HG03159 (cell line): ENCODE measurements at regions not wholly inside any gene's neighbourhood (a gene's known extent, or its start where the extent isn't known, plus 50 kb on each side); places are given as distances from the start of the nearest gene placed in this dataset.

ENCODE experiments used
- ATAC-seq: cut with Tn5 transposase; IDR thresholded peaks from one replicate; pipeline ENCODE4 v1.9.1; 2021; ENCODE audit warnings: mild to moderate bottlenecking, moderate library complexity; ENCODE audit not compliant: unreplicated experiment

DNA sequence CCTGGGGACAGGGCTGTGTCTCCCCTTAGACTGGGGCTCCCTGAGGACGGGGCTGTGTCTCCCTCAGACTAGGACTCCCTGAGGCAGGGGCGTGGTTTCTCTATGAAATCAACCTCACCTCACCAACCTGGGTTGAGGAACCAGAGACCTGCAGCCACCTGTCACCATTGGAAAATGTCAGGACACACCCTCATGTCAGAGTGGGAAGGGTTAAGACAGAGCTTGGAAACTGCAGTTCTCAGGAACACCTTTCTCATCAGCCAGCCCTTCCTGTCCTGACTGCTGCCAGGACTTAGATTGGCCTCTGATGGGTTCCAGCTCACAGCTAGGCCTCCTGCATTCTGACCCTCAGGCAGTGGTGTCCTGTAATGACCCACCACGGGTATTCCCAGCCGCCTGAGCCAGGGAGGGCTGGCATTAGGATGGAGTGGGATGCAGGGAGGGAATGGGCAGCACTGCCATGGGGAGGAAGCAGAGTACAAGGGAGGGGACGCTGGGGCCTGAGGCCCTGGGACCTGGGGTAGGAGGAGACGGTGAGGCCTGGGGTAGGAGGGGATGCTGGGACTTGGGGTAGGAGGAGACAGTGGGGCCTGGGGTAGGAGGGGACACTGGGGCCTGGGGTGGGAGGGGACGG, 76.3 kb downstream of the MRPL14 start:
- ATAC-seq = no peak

DNA sequence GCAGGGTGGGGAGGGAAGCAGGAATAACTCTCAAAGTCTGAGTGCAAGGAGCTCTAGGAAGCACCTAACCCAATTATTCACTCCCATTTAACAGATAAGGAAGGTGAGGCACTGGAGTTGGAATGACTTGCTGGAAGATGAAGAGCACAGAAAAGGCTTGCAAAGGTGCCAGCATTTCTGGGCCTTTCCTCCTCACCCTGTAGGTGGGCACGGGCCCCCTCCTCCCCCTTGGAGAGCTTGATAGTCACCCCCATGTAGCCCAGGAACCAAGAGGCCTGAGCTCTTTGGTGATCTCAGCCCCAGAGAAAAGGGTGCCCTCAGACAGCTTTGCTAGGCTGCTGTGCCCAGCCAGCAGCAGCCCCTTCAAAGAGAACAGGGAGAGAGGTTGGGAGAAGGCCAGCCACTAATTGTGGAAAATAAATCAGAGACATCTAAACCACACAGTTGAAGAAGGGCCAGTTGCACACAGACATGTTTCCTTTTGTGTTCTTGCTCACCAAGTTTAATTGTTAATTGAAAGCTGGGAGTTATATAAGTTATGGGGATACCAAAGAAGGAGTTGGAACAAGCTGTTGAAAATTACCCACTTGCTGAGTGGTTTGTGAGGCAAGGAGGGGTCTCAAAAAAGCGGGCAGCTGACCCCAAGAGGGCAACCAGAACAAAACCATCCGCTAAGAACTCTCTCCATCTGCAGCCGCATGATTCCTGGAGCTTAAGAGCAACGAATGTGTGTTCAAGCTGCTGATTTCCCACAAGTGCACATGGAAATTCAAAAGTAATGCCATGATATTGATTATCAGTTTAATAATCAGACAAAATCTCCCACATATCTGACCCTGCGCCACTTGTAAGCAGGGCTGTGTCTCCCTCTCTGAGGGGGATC, 77.0 kb downstream of the MRPL14 start:
- ATAC-seq = no peak

DNA sequence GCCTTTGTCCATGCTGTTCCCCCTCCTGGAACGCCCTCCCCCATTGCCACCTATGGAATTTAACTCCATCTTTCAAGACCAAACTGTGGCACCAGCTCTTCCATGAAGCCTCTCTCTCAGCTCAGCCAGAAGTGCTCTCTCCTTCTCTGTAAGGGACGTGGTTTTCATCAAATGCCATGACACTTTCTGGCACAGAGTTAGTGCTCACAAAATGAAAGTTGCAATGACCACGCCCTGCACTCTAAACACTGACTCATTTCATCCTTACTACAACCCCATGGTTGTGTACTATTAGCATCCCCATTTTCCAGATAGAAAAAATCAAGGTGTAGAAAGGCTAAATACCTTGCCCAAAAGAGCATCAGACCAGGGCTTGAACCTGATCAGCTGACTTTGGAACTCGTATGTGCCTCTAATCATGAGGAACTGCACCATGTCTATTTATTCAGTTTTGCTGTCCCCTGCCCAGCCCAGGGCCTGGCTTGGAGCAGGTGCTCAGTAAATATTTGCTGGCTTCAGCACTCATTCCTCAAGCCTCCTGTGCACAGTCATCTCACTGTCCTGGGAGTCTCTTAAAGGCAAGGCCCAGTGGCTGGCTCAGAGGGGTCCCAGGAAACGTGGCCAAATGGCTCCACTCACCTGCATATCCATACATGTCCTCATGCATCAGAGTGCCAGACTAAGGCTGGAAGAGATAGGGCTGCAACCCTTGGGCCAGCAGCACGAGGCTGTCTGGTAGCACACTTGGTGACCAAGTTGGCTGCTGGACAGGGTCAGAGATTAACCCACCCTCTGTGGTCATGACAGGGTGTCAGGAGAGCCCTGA, 77.9 kb downstream of the MRPL14 start:
- no peak for ATAC-seq

DNA sequence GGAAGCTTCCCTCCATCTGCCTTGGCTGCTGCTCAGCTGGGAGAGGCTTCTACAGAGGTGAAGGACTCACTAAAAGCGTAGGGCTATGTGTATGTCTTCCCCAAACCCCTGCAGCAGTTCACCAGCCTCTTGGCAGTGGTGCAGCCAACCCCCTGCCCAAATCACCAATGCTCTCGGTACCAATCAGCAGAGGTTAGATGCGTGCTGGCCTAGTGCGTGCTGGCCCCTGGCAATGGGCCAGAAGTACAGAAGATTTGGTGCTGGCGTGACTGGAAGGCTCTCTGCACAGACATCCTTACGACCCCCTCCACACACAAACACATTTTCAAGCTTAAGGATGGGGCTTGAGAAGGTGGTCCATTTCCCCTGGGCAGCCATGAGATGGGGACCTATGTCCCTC, 79.0 kb downstream of the MRPL14 start:
- ATAC-seq = no peak

DNA sequence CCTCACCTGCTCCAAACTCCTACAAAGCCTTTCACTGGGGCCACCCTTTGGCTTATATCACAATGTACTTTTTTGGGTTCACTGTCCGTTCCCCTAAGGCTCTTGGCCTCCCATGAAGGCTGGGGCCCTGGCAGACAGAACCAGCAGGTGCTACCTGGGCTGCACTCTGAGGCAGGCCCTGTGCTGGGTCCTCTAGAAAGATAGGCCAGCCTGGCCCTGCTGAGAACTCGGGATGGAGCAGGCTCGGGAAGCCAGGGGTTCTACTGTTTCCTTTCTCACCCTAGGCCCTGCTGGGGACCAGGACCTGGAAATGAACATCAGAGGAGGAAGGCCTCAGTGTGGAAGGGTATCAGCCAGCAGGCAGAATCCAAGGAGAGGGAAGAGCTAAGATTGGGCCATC, 79.5 kb downstream of the MRPL14 start:
- no peak for ATAC-seq

DNA sequence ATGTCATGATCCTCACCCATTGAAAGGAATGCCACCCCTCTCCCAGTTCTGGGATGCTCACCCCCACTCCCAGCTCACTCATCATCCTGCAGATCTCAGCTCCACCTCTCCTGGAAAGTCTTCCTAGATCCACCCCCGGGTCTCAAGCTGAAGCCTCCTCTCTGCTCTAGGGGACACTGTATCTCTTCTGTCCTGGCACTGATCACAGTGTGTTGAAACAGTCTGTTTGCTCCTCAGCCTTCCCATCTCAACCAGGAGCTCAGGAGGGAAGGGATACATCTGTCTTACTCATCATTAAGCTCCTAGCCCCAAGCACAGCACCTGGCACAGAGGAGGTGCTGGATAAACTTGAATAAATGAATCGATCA, 80.1 kb downstream of the MRPL14 start:
- no peak for ATAC-seq

DNA sequence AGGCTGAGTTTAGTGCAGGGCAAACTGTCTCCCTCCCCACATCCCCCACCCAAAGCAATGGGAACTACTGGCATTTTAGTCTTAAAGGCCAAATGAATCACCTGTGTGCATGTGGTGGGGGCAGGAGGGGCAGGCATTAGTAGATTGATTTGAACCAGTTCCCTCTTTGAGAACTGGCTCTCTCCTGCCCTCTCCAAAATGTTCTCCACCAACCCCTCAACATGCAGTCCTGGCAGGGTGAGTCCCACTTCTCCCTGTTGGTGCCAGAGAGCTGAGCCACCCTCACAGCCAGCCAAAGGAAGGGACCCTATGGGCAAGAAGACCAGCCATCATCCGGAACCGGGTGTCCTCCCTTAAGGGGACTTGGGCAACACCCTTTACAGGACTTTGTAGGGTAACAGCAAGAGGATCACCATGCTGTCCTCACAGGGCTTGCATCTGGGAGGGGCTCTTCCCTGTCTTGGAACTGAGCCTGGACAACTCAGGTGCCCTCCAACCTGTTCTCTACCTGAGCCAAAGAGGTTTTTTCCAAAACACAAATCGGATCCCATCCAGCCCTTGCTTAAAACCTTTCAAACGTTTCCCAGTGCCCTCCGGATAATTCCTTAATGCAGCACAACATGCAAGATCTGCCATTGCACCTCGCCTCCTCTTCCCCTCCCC, 80.6 kb downstream of the MRPL14 start:
- no peak for ATAC-seq

DNA sequence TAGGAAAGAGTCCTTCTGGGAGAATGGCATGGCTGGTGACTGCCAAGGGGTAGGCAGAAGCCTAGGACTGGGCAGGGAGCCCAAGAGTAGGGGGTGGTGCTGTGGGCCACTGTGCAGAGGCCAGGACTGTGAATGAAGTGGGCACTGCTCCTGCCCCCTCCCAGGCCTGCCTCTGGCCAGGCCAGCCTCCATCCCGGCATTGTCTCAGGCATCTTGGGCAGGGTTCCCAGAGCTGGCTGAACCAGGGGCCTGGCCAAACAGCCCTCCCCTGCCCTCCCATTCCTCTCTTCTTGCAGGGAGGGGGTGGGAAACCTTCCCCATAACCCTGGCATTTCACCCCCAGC, 81.6 kb downstream of the MRPL14 start:
- no peak for ATAC-seq

DNA sequence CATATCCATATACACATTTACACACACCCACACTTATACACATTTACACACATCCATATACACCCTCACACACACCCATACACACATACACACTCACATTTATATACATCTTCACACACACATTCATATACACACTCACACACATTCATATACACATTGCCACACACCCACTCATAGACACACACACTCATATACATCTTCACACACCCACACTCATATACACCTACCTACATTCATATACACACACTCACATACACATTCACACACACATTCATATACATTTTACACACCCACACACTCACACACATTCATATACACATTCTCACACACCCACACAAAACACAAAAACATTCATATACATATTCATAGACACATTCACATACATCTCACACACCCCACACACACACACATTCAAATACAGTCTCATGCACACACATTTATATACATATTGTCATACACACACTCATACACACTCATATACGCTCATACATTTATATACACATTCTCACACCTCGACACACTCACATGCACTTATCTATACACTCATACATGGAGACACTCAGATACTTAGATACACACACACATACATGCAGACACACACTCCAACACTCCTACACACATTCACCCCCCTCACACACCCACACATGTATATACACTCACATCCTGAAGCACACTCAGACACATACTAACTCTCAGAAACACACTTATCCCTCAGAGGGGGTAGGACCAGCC, 82.1 kb downstream of the MRPL14 start:
- no peak for ATAC-seq

DNA sequence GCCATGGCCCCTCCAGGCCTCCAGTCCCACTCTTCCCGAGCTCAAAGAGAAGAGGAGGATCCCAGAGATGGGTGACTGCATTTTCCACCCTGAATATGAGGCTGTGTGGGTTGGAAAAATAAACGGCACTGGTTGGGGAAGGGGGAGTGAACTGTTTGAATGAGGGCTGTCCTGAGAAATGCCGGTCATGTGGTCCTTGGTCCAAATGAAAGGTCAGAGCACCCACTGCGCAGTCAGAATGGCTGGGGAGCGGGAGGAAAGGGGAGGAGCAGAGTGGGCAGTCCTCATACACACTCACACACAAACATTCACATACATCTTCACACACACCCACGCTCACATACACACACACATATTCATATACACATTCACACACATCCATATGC, 83.1 kb downstream of the MRPL14 start:
- ATAC-seq = no peak

DNA sequence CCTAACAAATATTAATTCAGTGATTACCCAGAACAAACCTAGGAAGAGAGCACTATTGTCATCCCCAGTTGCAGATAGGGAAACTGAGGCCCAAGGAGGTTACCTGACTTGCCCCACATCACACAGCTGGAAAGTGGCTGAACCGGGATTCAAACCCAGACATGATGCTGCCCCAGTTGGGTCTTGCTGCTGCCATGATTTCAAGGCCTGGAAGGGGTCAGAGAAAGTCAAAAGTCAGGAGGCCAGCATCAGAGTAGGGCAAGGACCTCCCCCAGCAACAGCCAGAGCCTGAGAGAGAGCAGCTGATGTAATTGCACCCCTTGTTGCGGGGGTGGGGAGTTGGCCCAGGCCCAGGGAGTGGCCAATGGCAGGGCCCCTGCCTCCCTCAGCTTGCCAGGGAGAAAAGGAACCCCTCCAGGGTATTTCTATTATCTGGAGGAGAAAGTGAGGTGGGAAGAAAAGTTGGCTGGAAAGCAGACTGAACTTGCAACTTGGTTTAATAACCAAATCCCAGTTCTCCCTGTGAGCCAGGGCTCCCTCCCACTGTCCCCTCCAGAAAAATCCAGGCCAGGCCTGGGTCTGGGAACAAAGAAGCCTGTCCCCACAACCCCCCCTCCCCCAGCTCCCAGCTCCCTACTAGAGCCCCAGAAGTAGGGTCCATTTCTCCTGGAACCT, 83.6 kb downstream of the MRPL14 start:
- ATAC-seq = no peak

DNA sequence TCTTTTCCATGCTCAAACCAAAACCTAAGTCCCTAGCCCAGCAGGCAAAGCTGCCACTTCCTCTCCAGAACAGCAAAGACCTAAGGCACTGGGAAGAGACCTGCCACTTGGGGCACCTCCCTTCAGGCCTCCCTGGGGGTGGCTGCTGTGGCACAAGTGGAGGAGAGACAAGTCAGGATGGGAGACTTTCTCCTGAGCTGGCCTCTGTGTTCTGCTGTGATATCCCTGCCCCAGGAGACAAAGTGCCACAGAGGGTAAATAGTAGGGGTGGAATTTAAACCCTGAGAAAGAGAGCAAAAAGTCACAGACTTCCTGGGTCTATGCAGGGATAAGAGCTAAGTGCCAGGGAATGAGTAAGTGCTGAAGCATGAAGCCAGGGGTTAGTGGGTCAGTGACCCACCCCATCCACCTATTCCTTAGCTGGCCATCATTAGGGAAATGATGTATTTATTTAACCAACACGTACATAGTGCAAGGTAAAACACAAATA, 84.2 kb downstream of the MRPL14 start:
- no peak for ATAC-seq

DNA sequence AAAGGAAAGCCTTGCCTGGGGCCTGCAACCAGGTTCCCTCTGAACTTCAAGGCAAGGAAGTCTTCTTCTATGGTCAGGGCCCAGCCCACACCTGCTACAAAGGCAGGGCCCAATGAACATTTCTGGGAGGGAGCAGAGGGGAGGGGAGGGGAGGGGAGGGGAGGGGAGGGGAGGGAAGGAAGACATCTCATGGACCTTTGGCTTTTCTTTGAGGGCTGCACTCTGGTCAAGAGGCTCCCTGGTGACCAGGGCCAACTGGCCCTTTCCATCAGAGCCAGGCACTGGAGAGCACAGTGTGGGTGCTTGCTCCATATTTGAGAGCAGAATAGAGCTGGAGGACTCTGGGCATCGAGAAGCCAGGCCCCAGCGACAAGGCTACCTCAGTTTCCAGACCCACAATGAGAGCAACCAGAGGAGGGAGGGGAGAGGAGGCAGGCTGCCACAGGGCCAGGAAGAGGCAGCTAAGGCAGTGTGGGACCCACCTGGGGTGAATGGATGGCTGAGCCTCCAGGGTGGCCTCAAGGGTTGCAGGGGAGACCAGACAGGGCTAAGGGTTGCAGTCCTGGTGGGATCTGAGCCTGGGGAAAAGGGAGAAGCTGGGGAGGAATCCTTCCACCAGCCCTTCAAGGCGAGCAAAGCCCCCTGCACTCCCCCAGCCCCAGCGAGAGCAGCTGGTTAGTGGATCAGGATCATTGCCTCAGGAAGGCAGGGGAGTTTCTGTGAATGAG, 84.8 kb downstream of the MRPL14 start:
- no peak for ATAC-seq

DNA sequence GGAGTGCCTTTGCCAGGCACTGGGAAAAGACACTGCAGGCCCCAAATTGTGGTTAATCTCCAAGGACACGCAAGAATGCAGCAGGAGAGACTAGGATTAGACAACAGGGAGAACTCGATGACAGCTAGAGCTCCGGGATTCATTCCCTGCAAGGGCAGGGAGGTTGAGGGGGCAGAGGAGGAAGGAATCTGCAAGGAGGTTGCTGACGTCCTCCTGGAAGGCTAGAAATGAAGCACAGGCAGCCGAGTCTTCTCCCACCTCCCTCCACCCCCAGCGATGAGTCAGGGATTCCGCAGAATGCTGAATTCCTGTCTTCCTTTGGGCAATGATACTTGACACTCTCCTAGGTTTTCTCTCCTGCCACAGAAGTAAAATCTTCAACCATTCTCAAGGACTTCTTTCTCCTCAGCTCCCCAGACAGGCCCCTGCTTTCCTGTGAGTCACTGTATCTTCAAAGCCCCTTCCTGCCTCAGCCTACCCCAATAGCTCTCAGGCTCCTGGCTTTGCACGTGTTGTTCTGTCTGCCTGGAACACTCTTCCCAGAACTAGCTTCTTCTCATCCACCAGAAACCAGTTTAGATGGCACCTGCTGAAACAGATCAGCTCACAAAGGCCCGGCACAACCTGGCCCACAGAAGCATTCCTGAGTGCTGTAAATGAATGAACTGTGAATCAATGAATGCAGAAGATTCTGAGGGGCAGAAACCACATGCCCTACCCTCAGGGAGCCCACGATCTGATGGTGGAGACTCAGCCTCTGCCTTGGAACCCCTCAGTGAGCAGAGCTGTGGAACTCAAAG, 85.6 kb downstream of the MRPL14 start:
- ATAC-seq = no peak

DNA sequence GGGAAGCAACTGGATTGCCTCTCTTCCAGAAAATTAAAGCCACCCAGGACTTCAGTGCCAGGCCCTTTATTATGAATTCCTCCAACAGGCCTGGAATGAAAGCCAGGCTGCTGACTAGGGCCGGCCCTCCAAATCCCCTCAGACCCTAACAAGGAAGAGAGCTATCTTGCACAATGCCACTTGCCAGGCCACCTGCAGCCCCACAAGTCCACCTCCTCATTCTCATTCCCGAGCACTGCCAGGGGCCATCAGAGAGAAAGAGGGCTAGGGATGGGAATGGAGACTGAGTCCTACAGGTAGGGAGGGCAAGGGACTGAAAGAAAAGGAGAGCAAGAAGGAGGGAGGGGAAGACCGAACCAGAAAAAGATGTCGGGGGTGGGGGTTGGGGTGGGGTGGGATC, 86.5 kb downstream of the MRPL14 start:
- no peak for ATAC-seq

DNA sequence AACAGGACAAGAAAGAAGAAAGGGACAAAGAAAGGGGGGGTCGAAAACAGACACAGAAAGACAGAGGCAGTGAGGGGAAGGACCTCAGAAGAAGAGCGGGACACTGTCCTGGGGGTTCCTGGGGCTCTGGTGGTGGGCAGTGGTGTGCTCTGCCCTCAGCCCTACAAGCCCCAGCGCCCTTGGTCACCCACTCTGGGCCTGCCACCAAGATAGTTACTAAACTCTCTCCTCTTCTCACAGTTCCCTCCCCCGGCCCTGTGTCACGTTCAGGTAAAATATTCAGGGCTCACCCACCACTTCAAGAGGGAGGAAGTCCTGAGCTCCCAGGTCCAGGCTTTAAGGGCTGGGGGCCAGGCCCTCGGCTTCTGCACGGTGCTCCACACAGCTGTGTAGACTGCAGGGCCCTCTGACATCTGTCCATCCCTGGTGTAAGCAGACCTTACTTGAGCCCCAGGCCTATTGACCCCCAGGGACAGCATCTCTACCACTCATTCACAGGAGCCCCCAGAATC, 87.4 kb downstream of the MRPL14 start:
- ATAC-seq = no peak

DNA sequence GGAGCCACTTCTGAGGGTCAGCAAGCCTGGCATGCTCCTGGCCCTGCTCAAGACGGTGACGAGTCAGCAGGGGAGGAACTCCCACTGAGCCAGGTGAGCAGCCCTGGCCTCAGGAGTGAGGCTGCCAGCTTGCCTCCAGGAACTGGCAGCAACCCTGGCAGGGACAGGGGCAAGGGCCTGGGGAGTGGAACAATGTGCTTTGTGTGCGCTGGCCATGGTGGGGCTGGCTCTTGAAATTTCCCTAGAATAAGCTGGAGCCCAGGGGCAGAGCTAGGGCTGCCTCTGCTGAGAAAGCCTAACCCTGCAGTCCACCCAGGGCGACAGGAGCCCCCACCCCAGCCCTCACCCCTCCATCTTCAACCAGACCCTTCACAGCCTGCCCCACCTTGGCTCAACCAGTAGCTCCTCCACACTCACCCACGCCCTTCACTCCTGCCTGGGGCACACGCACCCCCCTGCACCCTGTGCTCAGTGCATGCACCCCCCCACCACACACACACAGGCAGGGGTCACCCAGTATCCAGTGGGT, 88.0 kb downstream of the MRPL14 start:
- no peak for ATAC-seq

DNA sequence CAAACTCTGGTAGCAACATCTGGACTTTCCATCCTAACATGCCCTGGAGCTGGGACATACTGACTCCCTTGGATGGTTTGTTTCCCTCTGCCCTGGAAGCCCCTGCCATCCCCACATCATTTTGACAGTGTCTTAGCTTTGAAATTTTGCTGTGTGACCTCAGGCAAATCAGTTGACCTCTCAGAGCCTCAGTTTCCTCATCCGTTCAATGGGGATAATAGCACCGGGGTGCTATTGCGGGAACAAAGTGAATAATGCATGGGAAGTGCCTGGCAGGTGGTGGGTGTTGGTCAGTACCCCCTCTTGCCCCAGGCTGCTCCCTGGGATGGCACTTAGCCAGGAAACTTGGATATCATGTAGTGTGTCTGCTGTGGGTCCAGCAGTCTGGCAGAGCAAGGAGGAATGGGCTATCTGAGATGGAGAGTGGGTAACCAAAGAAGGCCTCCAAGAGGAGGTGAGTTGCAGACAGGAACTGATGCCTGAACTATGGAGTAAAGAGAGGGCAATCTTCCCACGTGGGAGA, 88.6 kb downstream of the MRPL14 start:
- no peak for ATAC-seq
